ENCODE measurements at regions not wholly inside any gene's neighbourhood (a gene's known extent, or its start where the extent isn't known, plus 50 kb on each side); places are given as distances from the start of the nearest gene placed in this dataset.

GRCh38 chr12:84562331-84562730, 350.3 kb downstream of the SLC6A15 start:
- Mint-ChIP-seq H3K9me3 (ENCODE audit: low read depth, unreplicated experiment) (no peaks in the 10 kb centered on the region), H3K4me1 (ENCODE audit: low read depth, unreplicated experiment) (no peaks in the 10 kb centered on the region), H3K27me3 (ENCODE audit: unreplicated experiment) (no peaks in the 10 kb centered on the region), H3K27ac (ENCODE audit: unreplicated experiment) (no peak overlapping the region), H3K4me3 (ENCODE audit: low read depth, unreplicated experiment) (no peak overlapping the region), H3K36me3 (ENCODE audit: insufficient read depth, unreplicated experiment) (no peaks in the 10 kb centered on the region)
- DNase-seq = no peak
- intact Hi-C loops (cut with micrococcal nuclease; ENCODE audit: unreplicated experiment) = no loop called here
- CTCF ChIA-PET = no interaction called here
- BruUV-seq (replicated peaks) = no TSS peak
- TF ChIP-seq CTCF (IDR thresholded peaks at IDR 0.05; ENCODE audit: unreplicated experiment) = no peak

- no peaks in the 10 kb centered on the region for H3K4me1 Mint-ChIP-seq (ENCODE audit: low read depth, unreplicated experiment)
- CTCF ChIA-PET = no interaction called here
- intact Hi-C loops (cut with micrococcal nuclease; ENCODE audit: unreplicated experiment) = no loop called here
- H3K27me3 Mint-ChIP-seq (ENCODE audit: unreplicated experiment) = no peaks in the 10 kb centered on the region
- no peak overlapping the region for H3K27ac Mint-ChIP-seq (ENCODE audit: unreplicated experiment)
- H3K36me3 Mint-ChIP-seq (ENCODE audit: insufficient read depth, unreplicated experiment) = no peaks in the 10 kb centered on the region
- BruUV-seq (replicated peaks) = no TSS peak
- H3K4me3 Mint-ChIP-seq (ENCODE audit: low read depth, unreplicated experiment) = no peak overlapping the region
- DNase-seq = no peak
- TF ChIP-seq CTCF (IDR thresholded peaks at IDR 0.05; ENCODE audit: unreplicated experiment) = no peak
- no peaks in the 10 kb centered on the region for H3K9me3 Mint-ChIP-seq (ENCODE audit: low read depth, unreplicated experiment)
Observed at GRCh38 chr12:84561351-84561750, 351.2 kb downstream of the SLC6A15 start.

GRCh38 chr12:84554199-84554723, 358.3 kb downstream of the SLC6A15 start:
- intact Hi-C loops (cut with micrococcal nuclease; ENCODE audit: unreplicated experiment) = no loop called here
- no peaks in the 10 kb centered on the region for H3K9me3 Mint-ChIP-seq (ENCODE audit: low read depth, unreplicated experiment)
- no peak for TF ChIP-seq CTCF (IDR thresholded peaks at IDR 0.05; ENCODE audit: unreplicated experiment)
- no peak for DNase-seq
- no peaks in the 10 kb centered on the region for H3K27me3 Mint-ChIP-seq (ENCODE audit: unreplicated experiment)
- BruUV-seq (replicated peaks) = no TSS peak
- no peaks in the 10 kb centered on the region for H3K36me3 Mint-ChIP-seq (ENCODE audit: insufficient read depth, unreplicated experiment)
- no peak overlapping the region for H3K27ac Mint-ChIP-seq (ENCODE audit: unreplicated experiment)
- no peak overlapping the region for H3K4me3 Mint-ChIP-seq (ENCODE audit: low read depth, unreplicated experiment)
- peaks cover 9% of the 10 kb centered on the region for H3K4me1 Mint-ChIP-seq (ENCODE audit: low read depth, unreplicated experiment)
- CTCF ChIA-PET = no interaction called here

- peaks cover 9% of the 10 kb centered on the region for H3K4me1 Mint-ChIP-seq (ENCODE audit: low read depth, unreplicated experiment)
- no peaks in the 10 kb centered on the region for H3K36me3 Mint-ChIP-seq (ENCODE audit: insufficient read depth, unreplicated experiment)
- no peak overlapping the region for H3K27ac Mint-ChIP-seq (ENCODE audit: unreplicated experiment)
- intact Hi-C loops (cut with micrococcal nuclease; ENCODE audit: unreplicated experiment) = no loop called here
- BruUV-seq (replicated peaks) = no TSS peak
- H3K4me3 Mint-ChIP-seq (ENCODE audit: low read depth, unreplicated experiment) = no peak overlapping the region
- H3K27me3 Mint-ChIP-seq (ENCODE audit: unreplicated experiment) = no peaks in the 10 kb centered on the region
- DNase-seq = no peak
- no peak for TF ChIP-seq CTCF (IDR thresholded peaks at IDR 0.05; ENCODE audit: unreplicated experiment)
- CTCF ChIA-PET = no interaction called here
- H3K9me3 Mint-ChIP-seq (ENCODE audit: low read depth, unreplicated experiment) = no peaks in the 10 kb centered on the region
Observed at GRCh38 chr12:84553331-84554117, 359.1 kb downstream of the SLC6A15 start.
